Ramos (cell line): ENCODE measurements at regions not wholly inside any gene's neighbourhood (a gene's known extent, or its start where the extent isn't known, plus 50 kb on each side); places are given as distances from the start of the nearest gene placed in this dataset.

ENCODE experiments used
- in situ Hi-C: fragments of 300-500 bp; cut with MboI; formaldehyde crosslinking; loops from one replicate; pipeline ENCODE4 v1.14.3; 2022; ENCODE audit warnings: low sequenced_read_pairs; ENCODE audit not compliant: unreplicated experiment

DNA sequence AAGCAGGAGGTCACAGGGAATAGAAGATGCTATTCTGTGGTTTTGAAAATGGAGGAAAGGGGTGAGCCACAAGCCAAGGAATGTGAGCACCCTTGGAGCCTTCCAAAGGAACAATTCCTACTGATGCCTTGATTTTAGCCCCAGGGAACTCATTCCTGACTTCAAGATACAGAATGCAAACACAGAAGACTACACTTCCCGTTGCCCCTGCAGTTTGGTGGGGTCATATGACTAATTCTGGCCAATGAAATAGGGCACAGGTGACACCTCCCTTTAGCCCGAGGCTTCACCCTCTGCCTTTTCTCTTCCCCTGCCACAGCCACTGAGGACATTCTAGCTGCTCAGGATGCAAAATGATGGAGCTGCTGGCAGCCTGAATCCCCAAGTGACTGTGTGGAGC is 126.1 kb downstream of the INHBB start:
- in situ Hi-C loops: no loop called here

DNA sequence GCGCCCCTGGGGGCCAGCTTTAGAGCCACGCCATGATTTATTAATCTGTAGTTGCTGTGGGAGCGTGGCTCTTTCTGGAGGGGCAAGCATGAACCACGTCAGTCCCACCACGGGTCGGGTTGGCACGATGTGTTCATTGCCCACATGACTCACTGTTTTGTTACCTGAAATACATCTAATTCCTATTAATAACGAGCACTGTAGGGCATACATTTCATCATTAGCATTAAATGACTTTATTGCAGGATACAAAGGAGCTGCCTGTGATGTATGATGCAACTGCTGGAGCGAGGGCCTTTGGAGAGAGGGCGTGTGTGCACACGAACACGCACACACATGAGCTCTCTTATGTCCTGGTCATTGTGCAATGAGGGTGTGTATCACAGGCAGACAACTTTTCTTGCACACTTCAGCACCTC is 127.0 kb downstream of the INHBB start:
- in situ Hi-C loops: no loop called here

DNA sequence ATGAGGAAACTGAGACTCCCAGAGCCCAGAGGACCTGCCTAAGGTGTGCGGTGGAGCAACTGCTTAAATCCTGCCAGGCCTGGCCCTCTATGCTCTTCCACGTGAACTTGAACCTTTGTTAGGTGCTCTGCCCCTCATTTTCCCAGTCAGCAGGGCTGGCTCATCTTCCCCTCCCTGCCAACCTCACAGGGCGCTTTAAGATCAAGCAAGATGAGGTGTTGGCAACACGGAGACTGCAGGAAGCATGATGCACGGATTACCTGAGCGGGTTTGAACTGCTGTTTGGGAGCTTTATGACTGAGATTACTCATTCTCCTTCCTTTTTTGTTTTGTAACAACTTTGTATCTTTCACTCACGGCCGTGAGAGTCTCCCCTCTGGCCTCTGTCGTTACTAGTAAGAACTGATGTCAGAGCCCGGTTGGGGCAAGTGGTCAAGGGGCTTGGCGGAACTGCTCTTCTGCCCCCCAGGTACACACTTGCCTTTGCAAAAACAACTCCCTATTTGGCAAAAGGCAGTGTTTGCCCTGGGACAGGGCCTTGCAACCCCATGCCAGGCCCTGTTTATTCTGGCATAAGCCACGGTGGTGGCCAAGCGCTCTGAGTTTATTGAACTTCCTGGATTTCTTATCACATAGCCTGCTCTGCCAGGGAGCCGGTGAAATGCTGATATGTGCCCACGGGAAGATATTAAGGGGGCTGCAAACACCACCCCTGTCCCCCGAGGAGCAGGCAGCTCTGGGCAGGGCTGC is 127.8 kb downstream of the INHBB start:
- in situ Hi-C loops: no loop called here

DNA sequence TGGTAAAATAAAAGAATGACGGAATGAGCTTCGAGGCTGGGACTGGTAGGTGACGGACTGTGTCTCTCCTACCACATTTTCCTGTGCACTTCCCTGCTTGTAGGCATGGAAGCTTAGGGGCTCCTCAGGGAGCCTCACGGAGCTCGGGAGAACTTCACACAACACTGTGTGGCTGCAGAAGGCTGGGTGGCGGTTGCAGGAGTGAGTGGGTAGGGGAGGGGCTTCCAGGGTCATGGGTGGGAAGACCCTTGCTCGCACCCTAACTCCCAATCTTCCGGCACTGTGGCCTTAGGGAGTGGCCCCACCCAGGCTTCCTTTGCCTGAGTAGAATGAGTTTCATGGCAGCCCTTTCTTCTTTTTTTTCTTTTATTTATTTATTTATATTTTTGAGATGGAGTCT is 128.6 kb downstream of the INHBB start:
- in situ Hi-C loops: no loop called here

DNA sequence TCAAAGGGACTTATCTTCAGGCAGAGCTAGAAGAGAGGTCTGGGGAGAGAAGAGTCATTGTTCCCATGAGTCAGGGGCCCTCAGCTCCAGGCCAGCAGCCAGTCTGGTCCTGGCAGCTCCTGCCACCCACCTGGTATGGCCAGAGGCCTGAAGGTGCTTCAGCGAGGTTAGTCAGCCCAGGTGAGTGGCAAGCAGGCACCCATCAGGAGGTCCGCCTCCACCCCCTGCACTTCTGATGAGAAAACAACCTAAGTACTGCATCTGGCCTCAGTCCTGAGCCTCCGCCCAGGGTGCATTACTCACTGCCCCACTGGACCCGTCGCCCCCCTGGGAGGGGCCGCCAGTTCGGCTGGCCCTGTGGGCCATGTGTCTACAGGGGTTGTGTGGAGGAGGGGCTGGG is 130.2 kb downstream of the INHBB start:
- in situ Hi-C loops: no loop called here

DNA sequence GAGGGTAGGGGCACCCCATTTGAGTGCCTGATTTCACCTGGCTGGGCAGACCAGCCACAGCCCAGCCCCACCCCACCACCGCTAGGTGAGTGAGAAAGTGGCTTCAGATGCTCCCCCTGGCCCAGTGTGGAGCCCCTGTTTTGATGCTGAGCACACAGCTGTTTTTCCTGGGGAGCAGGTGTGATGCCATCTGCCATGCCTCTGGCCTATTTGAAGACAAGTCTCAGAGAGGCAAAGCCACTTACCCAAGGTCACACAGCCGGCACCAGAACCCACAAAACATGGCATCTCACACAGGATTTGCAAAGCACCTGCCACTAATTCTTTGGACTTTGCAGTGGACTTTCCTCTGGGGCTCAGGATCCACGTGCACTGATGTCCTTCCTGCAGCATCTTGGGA is 131.3 kb downstream of the INHBB start:
- in situ Hi-C loops: no loop called here

DNA sequence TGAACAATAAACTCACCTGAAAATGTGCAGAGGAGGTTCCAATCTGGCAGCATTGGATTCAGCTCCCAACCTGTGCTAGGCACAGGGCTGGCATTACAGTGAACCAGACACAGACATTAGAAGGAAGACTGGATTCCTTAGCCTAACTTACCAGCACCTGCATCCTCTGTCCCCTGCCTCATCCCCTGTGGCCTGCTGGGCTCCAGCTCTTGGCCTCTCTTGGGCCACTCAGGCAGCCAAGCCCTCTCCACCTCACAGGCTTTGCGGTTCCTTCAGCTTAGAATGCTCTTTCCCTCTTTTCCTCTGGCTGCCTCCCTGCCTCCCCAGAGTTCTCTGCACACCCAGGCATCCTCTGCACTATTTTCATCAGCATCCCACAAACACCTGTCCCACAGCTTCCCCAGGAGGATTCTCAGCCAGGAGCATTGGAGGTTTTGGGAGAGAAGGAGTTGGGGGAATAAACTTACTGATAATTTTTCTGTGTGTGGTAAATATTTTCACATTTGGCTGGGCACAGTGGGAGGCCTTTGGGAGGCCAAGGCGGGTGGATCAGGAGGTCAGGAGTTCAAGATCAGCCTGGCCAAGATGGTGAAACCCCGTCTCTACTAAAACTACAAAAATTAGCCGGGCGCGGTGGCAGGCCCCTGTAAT is 132.0 kb downstream of the INHBB start:
- in situ Hi-C loops: no loop called here

DNA sequence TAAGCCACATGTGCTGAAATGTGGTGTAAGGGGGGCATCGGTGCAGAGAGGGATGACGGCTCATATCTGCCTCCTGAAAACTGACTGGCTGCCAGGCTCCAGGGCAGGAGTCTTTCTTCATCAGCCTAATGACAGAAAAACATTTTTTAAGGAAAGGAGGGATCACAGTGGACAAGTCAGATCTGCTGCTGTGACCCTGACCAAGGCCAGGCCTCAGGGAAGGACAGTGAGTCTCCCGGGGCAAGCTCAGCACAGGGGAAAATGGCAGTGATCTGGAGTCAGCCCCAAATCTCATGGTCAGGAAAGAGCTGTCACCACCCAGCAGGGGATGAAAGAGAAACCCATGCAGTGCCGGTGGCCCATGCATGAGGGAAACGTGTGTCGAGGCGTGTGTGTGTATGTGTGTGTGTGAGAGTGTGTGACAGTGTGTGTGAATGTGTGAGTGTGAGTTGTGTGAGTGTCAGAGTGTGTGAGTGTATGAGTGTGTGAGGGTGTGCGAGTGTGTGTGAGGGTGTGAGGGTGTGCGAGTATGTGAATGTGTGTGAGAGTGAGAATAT is 134.5 kb downstream of the INHBB start:
- in situ Hi-C loops: no loop called here

DNA sequence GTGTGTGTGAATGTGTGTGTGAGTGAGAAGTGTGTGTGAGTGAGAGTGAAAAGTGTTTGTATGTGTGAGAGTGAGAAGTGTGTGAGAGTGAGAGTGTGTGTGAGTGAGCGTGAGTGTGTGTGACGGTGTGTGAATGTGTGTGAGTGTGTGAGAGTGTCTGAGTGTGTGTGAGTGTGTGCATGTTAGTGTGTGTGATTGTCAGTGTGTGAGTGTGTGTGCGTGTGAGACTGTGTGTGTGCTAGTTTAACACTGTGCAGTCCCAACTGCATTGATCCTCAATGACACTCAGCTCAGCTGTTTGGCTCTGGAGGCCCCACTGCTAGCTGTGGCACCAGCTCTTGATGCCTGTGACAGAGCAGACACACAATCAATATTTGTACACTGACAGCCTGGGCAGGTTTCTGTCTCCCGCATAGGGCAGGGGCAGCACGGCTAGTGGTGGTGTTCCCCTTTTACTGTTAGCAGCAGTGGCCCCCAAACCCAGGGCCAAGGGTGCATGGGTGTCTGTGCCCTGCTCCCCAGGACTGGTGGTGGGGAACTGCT is 135.0 kb downstream of the INHBB start:
- in situ Hi-C loops: no loop called here

DNA sequence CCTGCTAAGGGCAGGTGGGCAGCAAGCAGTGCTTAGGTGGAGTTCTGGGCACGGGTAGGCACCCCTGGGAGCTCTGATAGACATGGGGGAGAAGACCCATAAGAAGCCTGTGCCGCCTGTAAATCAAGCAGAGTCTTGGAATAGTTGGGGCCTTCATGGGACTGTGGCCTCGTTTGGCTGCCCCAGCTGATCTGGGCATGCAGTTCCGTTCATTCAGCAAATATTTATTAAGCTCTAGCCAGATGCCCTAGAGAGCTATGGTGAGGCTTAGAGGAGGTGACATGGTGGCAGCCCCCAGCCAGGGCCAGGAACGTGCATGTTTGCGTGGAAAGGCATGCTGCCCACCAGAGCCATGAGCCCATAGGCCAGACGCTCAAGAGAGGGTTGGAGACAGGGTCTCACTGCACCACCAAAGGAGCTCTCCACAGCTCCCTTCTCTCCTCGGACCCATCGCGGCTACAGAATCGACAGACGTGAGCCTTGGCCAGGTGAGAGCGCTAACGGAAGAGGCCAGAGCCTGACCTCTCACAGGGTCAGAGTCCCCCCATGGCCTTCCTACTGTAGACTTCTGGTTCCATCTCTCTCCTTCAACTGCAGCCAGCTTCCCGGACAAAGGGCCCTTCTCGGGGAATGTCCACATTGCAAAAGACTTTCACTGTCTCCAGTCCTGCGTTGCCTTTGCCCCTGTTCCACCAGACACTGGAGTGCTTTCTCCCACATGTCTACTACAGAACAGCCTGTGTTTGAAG is 135.7 kb downstream of the INHBB start:
- in situ Hi-C loops: no loop called here

DNA sequence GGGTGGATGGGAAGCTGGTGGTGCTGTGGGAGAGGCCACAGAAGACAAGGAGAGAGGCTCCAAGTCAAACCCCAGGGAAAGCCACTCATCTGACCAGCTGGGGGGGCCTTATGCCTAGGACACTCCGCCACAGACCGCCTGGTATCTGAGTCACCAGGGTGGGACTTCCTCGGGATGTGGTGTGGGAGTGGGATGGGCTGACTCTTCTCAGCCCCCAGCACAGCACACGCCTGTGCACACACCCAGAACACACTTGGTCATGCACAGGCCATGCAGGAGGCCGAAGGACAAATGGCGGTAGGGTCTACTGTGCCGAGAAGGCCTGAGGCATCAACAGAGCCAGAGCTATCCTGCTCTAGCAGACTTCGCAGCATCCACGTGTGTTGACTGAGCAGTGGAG is 136.4 kb downstream of the INHBB start:
- in situ Hi-C loops: no loop called here

DNA sequence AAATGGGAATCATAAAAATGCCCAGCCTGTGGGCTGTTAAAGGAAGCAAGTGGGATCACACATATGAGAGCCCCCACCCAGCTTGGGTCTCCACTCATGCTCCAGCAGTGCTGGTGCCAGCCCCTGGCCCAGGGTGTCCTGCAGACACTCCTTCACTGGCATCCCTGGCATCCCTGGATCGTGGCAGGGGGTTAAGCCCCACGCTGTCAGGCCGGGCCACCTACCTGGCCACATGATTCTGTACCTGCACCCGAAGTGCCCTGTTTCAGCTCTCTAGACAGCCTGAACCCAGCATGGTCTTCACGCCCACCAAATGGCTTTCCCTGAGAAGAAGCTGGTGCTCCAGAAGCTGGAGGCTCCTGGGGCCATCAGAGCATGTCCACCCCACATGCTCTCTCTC is 137.4 kb downstream of the INHBB start:
- in situ Hi-C loops: no loop called here

DNA sequence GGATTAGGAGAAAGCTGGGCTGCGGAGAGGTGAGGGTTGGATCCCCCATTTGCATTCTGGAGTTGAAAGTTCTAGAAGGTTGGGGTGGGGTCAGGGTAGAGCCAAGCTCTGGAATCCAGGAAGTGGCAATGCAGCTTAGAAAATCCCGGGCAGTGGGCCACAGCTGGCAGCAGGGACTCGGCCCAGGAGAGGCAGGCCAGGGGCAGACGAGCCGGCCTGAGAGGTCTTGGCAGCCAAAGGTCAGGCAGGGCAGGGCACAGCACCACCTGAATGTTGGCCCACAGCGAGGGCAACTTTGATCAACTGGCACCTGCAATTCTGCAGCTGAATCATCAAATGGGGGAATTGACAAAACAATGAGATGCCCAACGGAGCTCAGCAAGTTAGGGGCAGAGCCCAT is 139.2 kb downstream of the INHBB start:
- in situ Hi-C loops: no loop called here

DNA sequence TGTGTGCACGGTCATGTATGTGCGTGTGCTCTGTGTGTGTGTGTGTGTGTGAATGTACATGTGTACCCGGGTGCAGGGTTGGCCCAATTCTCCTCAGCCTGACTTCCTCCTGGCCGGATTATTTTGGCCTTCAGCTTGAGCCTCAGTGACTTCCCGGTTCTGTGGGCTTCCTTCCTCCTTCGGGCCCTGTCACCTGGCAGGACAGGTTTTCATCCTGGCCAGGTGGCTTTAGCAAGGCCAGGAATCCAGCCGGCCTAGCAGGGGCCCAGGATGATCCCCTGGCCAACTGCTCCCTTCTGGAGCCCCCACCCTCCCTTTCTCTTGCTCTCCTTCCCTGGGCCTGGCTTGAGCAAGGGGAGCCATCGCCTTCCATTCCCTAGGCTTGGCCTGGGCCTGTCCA is 140.5 kb downstream of the INHBB start:
- in situ Hi-C loops: no loop called here

DNA sequence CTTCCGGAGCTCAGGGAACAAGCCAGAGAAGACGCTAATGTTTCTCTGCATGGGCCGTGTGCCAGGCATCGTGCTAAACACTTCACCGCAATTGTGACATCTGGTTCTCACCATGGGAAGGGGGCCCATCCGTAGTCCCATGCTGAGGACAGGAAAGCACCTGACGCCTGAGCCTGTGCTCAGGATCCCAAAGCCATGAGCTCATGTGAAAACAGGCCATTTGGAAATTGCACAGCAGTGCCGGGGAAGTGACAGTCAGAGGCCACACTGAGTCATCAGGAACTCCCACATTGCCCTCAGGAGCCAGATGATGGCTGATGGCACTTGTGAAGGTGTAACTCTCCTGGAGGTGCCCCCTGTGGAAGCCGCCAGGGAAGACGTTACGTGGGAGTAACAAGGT is 141.0 kb downstream of the INHBB start:
- in situ Hi-C loops: no loop called here

DNA sequence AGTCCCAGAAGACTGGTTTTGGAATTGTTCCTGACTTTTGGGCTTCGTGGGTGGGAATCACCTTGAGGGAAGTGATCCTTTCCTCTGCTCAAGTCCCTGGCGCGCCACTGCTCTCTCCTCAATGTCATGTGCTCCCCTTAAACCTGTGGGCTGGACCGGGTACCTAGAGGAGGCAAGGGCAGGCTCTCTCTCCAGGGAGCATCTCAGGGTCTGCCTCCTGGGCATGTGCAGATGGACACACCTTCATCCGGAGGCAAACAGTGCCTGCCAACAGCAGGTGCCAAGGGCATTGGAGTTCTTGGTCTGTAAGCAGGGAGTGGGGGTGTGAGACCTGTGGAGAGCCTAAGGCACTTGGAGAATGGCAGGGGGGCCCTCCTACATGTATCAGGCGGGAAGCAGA is 142.6 kb downstream of the INHBB start:
- in situ Hi-C loops: no loop called here

DNA sequence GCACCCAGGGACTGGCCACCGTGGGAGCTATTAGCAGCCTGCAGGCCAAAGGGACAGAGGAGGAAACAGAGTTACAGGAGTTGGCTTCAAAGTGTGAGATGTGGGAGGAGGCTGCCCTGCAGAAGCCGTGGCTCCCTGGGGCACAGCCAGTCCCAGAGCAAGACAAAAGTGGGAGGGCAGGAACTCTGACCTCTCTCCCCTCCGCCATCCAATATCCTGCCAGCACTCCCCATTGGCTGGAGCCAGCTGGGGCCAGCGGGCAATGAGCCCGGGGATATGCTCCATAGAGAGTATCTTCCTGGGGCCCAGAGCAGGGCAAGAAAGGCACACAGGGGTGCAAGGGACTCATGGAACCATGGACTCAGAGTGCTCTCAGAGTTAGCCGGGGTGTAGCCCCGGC is 143.1 kb downstream of the INHBB start:
- in situ Hi-C loops: no loop called here

DNA sequence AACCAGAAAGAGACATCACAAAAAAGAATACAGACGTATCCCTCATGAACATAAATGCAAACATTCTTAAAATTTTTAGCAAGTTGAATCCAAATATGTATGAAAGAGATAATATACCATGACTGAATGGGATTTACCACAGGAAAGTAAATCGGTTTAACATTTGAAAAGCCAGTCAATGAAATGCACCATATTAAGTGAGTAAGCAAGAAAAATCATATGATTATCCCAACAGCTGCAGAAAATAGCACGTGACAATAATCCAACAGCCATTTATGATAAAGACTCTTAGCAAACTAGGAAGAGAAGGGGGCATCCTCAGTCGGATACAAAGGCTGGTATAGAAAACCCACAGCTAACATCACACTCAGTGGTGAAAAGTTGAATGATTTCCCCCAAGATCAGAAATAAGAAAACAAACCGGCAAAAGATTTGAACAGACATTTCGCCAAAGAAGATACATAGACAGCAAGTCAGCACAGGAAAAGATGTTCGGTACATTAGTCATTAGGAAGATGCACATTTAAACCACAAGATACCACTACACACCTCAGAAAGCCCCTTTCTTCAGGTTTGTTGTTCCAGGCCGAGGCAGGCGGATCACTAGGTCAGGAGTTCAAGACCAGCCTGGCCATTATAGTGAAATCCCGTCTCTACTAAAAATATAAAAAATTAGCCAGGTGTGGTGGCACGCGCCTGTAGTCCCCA is 144.3 kb downstream of the INHBB start:
- in situ Hi-C loops: no loop called here

DNA sequence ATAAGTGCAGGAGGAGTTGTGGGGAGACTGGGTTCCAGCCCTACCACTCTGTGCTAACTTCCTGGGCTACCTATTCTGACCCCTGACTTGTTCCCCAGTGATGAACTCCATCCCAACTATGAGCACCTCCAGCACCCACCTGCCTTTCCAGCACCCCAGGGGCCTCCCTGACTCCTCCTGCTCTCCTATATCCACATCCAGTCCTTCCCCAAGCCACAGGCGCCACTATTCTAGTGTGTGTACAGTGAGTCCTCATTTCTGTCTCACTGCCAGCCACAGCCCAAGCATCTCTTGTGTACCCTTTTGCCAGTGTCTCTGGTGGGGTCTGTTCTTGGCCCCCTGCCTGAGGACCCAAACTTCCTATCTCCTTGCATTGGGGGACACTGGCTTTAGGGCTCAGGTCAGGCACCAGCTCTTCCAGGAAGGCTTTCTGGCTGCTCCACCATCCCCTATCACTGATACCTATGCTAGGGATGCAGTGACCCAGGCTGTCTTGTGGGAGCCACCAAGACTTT is 145.2 kb downstream of the INHBB start:
- in situ Hi-C loops: no loop called here

DNA sequence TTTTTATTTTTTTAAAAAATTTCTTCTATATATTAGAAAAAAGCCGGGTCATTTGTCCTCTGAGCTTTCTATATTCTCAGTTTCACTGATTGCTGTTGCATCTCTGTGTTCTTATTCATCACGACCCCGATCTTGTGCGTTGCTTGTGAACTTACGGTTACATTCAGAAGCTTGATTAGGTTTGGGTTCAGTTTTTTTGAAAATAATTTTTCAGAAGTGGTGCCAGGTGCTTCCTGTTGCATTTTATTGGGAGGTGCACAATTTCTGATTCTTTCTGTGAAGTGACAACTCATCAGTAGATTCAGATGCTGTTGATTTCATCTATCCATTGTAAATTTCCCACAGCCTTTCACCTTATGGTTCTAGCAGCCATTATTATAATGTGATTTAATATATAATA is 147.3 kb downstream of the INHBB start:
- in situ Hi-C loops: no loop called here
